ENCODE measurements at regions not wholly inside any gene's neighbourhood (a gene's known extent, or its start where the extent isn't known, plus 50 kb on each side); places are given as distances from the start of the nearest gene placed in this dataset.

- Histone ChIP-seq H3K27me3 (no peaks in the 10 kb centered on the region), H3K36me3 (no peaks in the 10 kb centered on the region), H3K4me3 (no peak overlapping the region), H3K9me3 (peaks cover 0 to 1% (median 0%) of the 10 kb centered on the region in 4 donors), H3K4me1 (no peaks in the 10 kb centered on the region), H3K27ac (replicated peaks in 1 of 4) (no peak overlapping the region)
- TF ChIP-seq POLR2AphosphoS5 (IDR thresholded peaks at IDR 0.05) (no peak), EP300 (IDR thresholded peaks at IDR 0.05) (no peak), CTCF (IDR thresholded peaks at IDR 0.05) (no peak)
- intact Hi-C loops (cut with DNase I) = no loop called here
- 99% methylated on average over 12 of the region's 29 CpGs for WGBS
- DNase-seq (ENCODE audit: extremely low spot score) = no peak
Observed at GRCh38 chr15:27656296-27656987, 442.7 kb downstream of the OCA2 start.

GRCh38 chr15:27655056-27655455 is 444.1 kb downstream of the OCA2 start:
- Histone ChIP-seq H3K27ac (replicated peaks in 1 of 4) (no peak overlapping the region), H3K4me3 (no peak overlapping the region), H3K4me1 (no peaks in the 10 kb centered on the region), H3K9me3 (no peaks in the 10 kb centered on the region), H3K27me3 (no peaks in the 10 kb centered on the region), H3K36me3 (no peaks in the 10 kb centered on the region)
- 75% methylated on average over 4 of the region's 4 CpGs for WGBS
- no peak for DNase-seq (ENCODE audit: extremely low spot score)
- intact Hi-C loops (cut with DNase I) = no loop called here
- TF ChIP-seq CTCF (IDR thresholded peaks at IDR 0.05) = no peak
- no peak for TF ChIP-seq POLR2A (IDR thresholded peaks at IDR 0.05; ENCODE audit: low read depth)
- TF ChIP-seq POLR2AphosphoS5 (IDR thresholded peaks at IDR 0.05) = no peak
- TF ChIP-seq EP300 (IDR thresholded peaks at IDR 0.05) = no peak

- H3K36me3 ChIP-seq = no peaks in the 10 kb centered on the region
- 63% methylated on average over 2 of the region's 2 CpGs for WGBS
- H3K4me3 ChIP-seq = no peak overlapping the region
- no peaks in the 10 kb centered on the region for H3K27me3 ChIP-seq
- no peaks in the 10 kb centered on the region for H3K9me3 ChIP-seq
- TF ChIP-seq CTCF (IDR thresholded peaks at IDR 0.05) (no peak), POLR2AphosphoS5 (IDR thresholded peaks at IDR 0.05) (no peak), EP300 (IDR thresholded peaks at IDR 0.05) (no peak)
- H3K27ac ChIP-seq (replicated peaks in 1 of 4) = no peak overlapping the region
- H3K4me1 ChIP-seq = no peaks in the 10 kb centered on the region
- intact Hi-C loops (cut with DNase I) = no loop called here
- no peak for DNase-seq (ENCODE audit: extremely low spot score)
Observed at GRCh38 chr15:27650244-27650643, 448.9 kb downstream of the OCA2 start.

GRCh38 chr15:27648359-27648758 is 450.8 kb downstream of the OCA2 start:
- no peak for TF ChIP-seq POLR2AphosphoS5 (IDR thresholded peaks at IDR 0.05)
- no peak for TF ChIP-seq CTCF (IDR thresholded peaks at IDR 0.05)
- TF ChIP-seq EP300 (IDR thresholded peaks at IDR 0.05) = no peak
- no peak for TF ChIP-seq POLR2A (IDR thresholded peaks at IDR 0.05; ENCODE audit: low read depth)
- 65% methylated on average over 4 of the region's 4 CpGs for WGBS
- no peaks in the 10 kb centered on the region for H3K4me1 ChIP-seq
- no peak overlapping the region for H3K27ac ChIP-seq (replicated peaks in 1 of 4)
- intact Hi-C loops (cut with DNase I) = no loop called here
- no peaks in the 10 kb centered on the region for H3K36me3 ChIP-seq
- DNase-seq (ENCODE audit: extremely low spot score) = no peak
- H3K27me3 ChIP-seq = no peaks in the 10 kb centered on the region
- H3K9me3 ChIP-seq = peaks cover 0 to 4% (median 2%) of the 10 kb centered on the region in 4 donors
- H3K4me3 ChIP-seq = no peak overlapping the region

DNA sequence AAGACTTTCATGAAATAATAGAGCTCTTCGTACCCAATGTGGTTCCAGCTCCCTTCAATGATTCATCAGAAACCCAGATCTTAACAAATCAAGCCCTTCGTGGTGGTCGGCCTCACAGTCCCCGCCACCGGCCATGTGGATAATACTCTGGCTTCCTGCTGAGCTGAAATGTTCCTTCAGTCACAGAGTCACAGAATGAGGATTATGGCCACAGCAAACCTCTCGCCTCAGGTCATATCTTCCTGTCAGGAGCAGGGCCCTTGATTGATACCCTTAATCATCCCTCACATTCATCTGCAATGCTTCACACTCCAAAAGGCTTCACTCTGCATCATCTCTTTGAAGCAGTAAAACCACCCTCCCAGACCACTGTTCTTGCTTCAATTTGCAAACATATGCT is 452.6 kb downstream of the OCA2 start:
- H3K36me3 ChIP-seq = no peaks in the 10 kb centered on the region
- intact Hi-C loops (cut with DNase I) = no loop called here
- H3K9me3 ChIP-seq = peaks cover 0 to 8% (median 5%) of the 10 kb centered on the region in 4 donors
- no peak for TF ChIP-seq CTCF (IDR thresholded peaks at IDR 0.05)
- no peak for TF ChIP-seq EP300 (IDR thresholded peaks at IDR 0.05)
- no peak for TF ChIP-seq POLR2A (IDR thresholded peaks at IDR 0.05; ENCODE audit: low read depth)
- TF ChIP-seq POLR2AphosphoS5 (IDR thresholded peaks at IDR 0.05) = no peak
- H3K4me3 ChIP-seq = no peak overlapping the region
- H3K27ac ChIP-seq (replicated peaks in 1 of 4) = no peak overlapping the region
- no peak for DNase-seq (ENCODE audit: extremely low spot score)
- 48% methylated on average over 6 of the region's 6 CpGs for WGBS
- H3K4me1 ChIP-seq = no peaks in the 10 kb centered on the region
- H3K27me3 ChIP-seq = no peaks in the 10 kb centered on the region
